Transverse colon (tissue), 3 donors: ENCODE measurements at regions not wholly inside any gene's neighbourhood (a gene's known extent, or its start where the extent isn't known, plus 50 kb on each side); places are given as distances from the start of the nearest gene placed in this dataset.

Experiments
- EP300 ChIP-seq: sonication (generic); formaldehyde crosslinking; IDR thresholded peaks from one replicate; pipeline ENCODE4 v1.6.1; 2017; ENCODE audit warnings: antibody characterized with exemption, low read depth
- POLR2A ChIP-seq: fragments of 450-650 bp; IDR thresholded peaks from one replicate; pipeline ENCODE4 v1.6.1; 2016; ENCODE audit warnings: antibody characterized with exemption, mild to moderate bottlenecking, moderate library complexity
- POLR2AphosphoS5 ChIP-seq, 3 donors: sonication (generic); formaldehyde crosslinking; IDR thresholded peaks; one replicate each; pipeline ENCODE4 v1.6.1; 2016; ENCODE audit warnings: antibody characterized with exemption in 3 of 3

- TF ChIP-seq POLR2A = no peak
- TF ChIP-seq POLR2AphosphoS5 (IDR thresholded peaks at IDR 0.05) = no peak
- no peak for TF ChIP-seq EP300
Observed at GRCh38 chr6:62480544-62480943, 194.5 kb upstream of the KHDRBS2 start.
